LNCaP clone FGC (cell line): ENCODE measurements at regions not wholly inside any gene's neighbourhood (a gene's known extent, or its start where the extent isn't known, plus 50 kb on each side); places are given as distances from the start of the nearest gene placed in this dataset.
A peak's percentile ranks its signal among the peaks of the same experiment; 100 is the strongest.

ENCODE experiments used
- DNase-seq: peaks from one replicate; pipeline ENCODE4 v3.0.0-alpha.2; 2011; ENCODE audit warnings: low read depth
- H3K4me3 ChIP-seq: 2 replicates; pipeline ENCODE4 v1.5.1; 2011; ENCODE audit warnings: mild to moderate bottlenecking, low read depth, low read length, control low read depth
- TF ChIP-seq, protein P1 (sequence below): IDR thresholded peaks from 2 replicates; pipeline ENCODE4 v1.5.1; 2012; ENCODE audit warnings: mild to moderate bottlenecking; ENCODE audit not compliant: control insufficient read depth, insufficient read depth; ENCODE audit errors: extremely low read depth

DNA sequence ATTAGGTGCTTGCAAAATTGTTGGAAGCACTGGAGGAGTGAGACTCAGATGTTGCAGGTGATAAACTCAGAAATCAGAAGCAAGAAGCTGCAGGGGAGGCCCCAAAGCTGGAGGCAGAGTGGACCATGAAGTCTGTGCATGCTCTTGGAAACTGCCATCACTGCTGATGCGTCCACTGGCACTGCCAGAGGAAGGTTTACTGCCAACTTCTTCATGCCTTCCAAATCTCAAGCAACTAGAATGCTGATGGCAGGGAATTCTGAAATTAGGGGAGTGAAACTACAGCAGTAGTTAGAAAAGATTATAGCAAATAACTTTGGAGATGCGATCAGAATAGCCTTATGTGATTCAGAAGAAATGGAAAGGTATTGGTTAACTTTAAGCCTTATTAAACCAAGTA lies 277.1 kb upstream of the SDK2 start:
- no peak overlapping the region for H3K4me3 ChIP-seq
- no peak for DNase-seq
- TF ChIP-seq, protein P1, sequence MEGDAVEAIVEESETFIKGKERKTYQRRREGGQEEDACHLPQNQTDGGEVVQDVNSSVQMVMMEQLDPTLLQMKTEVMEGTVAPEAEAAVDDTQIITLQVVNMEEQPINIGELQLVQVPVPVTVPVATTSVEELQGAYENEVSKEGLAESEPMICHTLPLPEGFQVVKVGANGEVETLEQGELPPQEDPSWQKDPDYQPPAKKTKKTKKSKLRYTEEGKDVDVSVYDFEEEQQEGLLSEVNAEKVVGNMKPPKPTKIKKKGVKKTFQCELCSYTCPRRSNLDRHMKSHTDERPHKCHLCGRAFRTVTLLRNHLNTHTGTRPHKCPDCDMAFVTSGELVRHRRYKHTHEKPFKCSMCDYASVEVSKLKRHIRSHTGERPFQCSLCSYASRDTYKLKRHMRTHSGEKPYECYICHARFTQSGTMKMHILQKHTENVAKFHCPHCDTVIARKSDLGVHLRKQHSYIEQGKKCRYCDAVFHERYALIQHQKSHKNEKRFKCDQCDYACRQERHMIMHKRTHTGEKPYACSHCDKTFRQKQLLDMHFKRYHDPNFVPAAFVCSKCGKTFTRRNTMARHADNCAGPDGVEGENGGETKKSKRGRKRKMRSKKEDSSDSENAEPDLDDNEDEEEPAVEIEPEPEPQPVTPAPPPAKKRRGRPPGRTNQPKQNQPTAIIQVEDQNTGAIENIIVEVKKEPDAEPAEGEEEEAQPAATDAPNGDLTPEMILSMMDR, result no peak

DNA sequence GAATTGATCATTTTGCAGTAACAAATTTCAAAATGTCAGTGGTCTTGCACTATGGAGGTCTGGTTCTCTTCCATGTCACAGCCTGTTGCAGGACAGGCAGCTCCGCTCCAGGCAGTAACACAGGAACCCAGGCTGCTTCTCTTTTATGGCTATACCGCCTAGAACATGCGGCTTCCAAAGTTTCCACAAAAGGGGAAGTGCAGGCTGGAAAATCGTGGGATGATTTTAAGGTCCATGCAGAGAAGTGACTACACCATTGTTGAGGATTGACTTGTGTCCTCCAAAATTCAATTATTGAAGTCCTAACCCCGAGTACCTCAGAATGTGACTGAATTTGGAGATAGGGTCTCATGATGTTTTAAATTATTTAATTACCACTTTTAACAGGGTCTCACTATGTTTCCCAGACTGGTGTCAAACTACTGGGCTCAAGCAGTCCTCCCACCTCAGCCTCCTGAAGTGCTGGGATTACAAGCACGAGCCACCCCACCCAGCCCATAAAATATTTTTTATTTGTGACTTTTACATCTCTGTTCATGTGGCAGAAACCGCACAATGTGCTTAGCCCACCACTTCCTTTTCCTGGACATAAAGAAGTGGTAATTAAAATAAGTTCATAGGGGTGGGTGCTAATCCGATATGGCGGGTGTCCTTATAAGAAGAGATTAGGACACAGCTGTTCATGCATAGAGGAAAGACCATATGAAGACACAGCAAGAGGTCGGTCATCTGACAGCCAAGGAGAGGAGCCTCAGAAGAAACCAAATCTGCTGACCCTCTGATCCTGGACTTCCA lies 279.2 kb upstream of the RPL38 start:
- no peak overlapping the region for H3K4me3 ChIP-seq
- TF ChIP-seq, protein P1, result no peak
- no peak for DNase-seq

DNA sequence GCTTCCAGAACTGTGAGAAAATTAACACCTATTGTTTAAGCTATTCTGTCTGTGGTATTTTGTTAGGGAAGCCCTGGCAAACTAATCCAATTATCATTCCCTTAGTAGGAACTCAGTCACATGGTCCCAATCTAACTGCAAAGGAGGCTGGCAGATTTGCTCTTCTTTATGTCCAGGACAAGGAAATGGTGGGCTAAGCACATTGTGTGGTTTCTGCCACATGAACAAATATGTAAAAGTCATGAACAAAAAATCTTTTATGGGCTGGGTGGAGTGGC lies 278.6 kb upstream of the RPL38 start:
- no peak for DNase-seq
- TF ChIP-seq, protein P1, result no peak
- H3K4me3 ChIP-seq, result no peak overlapping the region

DNA sequence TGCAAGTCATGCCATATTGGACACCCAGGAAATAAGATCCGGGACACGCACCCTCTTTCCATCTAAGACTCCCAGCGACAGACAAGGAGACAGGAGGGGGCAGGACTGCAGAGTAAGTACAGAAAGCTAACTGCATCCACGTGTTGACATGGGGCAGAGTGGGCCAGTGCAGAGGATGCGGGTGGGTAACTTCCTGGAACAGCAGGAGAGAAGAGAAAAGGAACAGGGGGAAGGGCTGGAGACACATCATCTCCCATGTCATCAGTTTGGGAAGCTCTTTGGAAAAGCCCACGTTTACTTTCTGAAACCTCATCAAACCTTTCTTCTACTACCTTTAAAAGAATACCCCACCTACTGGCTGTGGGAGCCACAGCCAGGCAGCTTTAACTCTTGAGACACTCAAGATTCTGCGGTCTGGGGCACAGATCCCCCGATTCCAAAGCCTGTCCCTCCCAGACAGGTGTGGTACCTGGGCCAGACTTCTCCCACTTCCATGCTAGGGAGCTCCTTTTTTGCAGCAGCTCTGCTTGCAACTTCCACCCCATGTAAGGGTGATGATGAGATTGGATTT lies 273.5 kb upstream of the RPL38 start:
- H3K4me3 ChIP-seq, result no peak overlapping the region
- TF ChIP-seq, protein P1, result peak; percentile 19
- no peak for DNase-seq

DNA sequence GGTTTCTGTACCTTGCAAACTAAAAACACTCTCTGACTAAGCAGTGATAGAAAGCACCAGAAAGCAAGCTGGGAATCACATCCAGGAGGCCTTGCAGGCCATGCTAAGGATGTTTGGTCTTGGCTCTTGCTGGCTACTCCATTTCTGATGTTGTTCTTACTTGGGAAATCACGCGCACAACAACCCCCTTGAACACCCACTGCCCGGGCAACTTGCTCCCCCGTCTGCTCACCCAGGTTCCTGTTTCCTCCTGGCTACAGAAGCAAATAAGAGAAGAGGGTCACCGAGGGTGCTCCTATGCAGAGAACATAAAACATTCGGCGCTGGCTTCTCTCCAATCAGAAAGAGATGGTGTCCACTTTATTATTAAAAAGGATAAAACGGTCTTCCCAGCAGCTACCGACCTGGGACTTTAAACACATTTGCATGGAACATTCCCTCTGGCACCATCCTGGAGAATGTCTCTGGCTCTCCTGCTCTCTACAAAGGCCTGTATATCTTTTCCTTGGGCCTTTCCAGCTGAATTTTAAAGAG lies 271.2 kb upstream of the RPL38 start:
- TF ChIP-seq, protein P1, result no peak
- H3K4me3 ChIP-seq, result no peak overlapping the region
- no peak for DNase-seq

DNA sequence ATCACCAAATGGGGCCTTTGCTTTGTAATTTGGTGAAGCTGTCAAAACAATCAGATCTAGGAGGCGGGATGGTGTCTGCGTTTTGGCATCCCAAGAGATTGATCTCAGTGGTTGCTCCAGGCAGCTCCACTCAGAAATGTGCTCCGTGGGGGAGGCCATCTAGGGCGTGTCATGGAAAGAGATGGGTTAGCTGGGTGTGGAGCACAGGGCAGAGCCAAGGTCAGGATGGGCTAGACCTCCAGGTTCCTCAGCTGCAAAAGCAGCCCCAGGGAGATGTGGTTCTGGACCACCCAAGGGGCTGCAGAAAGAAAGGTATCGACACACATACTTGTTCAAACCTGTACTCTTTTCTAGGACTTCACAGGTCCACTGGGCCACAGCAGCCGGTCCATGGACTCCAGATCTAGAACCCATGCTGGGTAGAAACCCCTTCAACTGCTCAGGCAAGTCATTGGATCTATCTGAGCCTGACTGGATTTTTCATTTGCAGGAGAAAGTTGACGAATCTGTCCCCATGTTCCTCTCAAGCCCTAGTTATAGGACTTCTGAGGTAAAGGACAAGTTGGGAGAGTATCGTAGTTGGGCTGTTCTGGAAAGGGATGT lies 270.2 kb upstream of the RPL38 start:
- no peak for DNase-seq
- TF ChIP-seq, protein P1, result no peak
- no peak overlapping the region for H3K4me3 ChIP-seq
